H1 (cell line): ENCODE measurements at regions not wholly inside any gene's neighbourhood (a gene's known extent, or its start where the extent isn't known, plus 50 kb on each side); places are given as distances from the start of the nearest gene placed in this dataset.

Source experiments
- GABPA ChIP-seq: IDR thresholded peaks from 2 replicates; pipeline ENCODE4 v1.6.1; 2011; ENCODE audit warnings: mild to moderate bottlenecking, low read length, moderate library complexity, borderline replicate concordance; ENCODE audit not compliant: insufficient read depth
- NRF1 ChIP-seq: IDR thresholded peaks from 2 replicates; pipeline ENCODE4 v1.6.1; 2011; ENCODE audit warnings: mild to moderate bottlenecking, low read depth, low read length, improper control_type of control experiment
- POLR2A ChIP-seq, 2 experiments: IDR thresholded peaks; 1 replicate in 1 of 2; 2 replicates in 1 of 2; pipeline ENCODE4 v1.6.1; 2011; ENCODE audit warnings: low read depth in 2 of 2, low read length in 2 of 2, mild to moderate bottlenecking in 2 of 2; ENCODE audit errors: control extremely low read depth in 1 of 2
- POLR2AphosphoS5 ChIP-seq: IDR thresholded peaks from 2 replicates; pipeline ENCODE4 v1.6.1; 2011; ENCODE audit warnings: low read depth, low read length
- RAD21 ChIP-seq, 2 experiments: IDR thresholded peaks in 1 of 2; conservative IDR thresholded peaks in 1 of 2; 2 replicates each; pipeline ENCODE4 v1.6.1; 2011; ENCODE audit warnings: low read depth in 2 of 2, low read length in 2 of 2, improper control_type of control experiment in 1 of 2, inconsistent platforms in 1 of 2, mild to moderate bottlenecking in 1 of 2, moderate library complexity in 1 of 2
- RXRA ChIP-seq: IDR thresholded peaks from 2 replicates; pipeline ENCODE4 v1.6.1; 2011; ENCODE audit warnings: low read depth, mild to moderate bottlenecking, low read length, moderate library complexity; ENCODE audit not compliant: insufficient read depth
- SIRT6 ChIP-seq: IDR thresholded peaks from one replicate; pipeline ENCODE4 v1.7.1; 2012; ENCODE audit warnings: low read length, inconsistent platforms
- TBP ChIP-seq: IDR thresholded peaks from 2 replicates; pipeline ENCODE4 v1.6.1; 2011; ENCODE audit warnings: low read depth, low read length, improper control_type of control experiment
- TEAD4 ChIP-seq: IDR thresholded peaks from 2 replicates; pipeline ENCODE4 v1.6.1; 2012; ENCODE audit warnings: low read depth, low read length, inconsistent platforms, mixed read lengths
- ZNF274 ChIP-seq: IDR thresholded peaks from 2 replicates; pipeline ENCODE4 v1.7.0; 2012; ENCODE audit warnings: low read length, borderline replicate concordance; ENCODE audit errors: extremely low read depth
- TF ChIP-seq, protein P1 (sequence below), 3 experiments: IDR thresholded peaks; 1 replicate in 2 of 3; 2 replicates in 1 of 3; pipeline versions ENCODE4 v1.5.1 to v1.6.1; 2011; ENCODE audit warnings: low read length in 3 of 3, mild to moderate bottlenecking in 3 of 3, inconsistent platforms in 2 of 3, low read depth in 1 of 3, moderate library complexity in 1 of 3; ENCODE audit not compliant: insufficient read depth in 1 of 3; ENCODE audit errors: control extremely low read depth in 1 of 3

DNA sequence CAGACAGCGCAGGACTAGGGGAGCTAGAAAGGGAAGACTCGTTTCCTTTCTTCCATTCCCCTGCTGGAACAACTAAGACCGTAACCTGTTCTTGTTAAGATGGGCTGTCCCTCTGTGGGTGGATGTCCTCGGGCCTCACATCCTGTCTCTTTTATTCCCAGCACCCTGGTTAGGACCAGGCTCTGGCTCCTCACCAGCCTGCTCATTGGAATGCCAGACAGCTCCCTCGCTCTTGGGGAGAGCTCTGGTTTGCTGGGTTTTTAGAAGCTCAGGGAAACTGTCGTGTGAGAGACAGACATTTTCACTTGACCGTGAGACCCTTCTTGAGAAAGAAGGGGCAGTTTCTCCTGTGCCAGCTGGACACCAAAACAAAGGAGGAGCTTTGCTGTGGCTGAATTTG, 58.1 kb upstream of the HABP2 start:
- TF ChIP-seq TEAD4 (no peak), POLR2A (IDR thresholded peaks at IDR 0.05; ENCODE audit: control extremely low read depth in 1 of 2, low read depth in 2 of 2, low read length in 2 of 2) (no peak), ZNF274 (no peak), GABPA (no peak), RXRA (no peak), POLR2AphosphoS5 (no peak), TBP (no peak), RAD21 (IDR thresholded peaks at IDR 0.05 in 1 of 2, conservative IDR thresholded peaks at IDR 0.05 in 1 of 2; ENCODE audit: low read depth in 2 of 2, low read length in 2 of 2) (no peak), SIRT6 (no peak), NRF1 (no peak)
- TF ChIP-seq, protein P1, sequence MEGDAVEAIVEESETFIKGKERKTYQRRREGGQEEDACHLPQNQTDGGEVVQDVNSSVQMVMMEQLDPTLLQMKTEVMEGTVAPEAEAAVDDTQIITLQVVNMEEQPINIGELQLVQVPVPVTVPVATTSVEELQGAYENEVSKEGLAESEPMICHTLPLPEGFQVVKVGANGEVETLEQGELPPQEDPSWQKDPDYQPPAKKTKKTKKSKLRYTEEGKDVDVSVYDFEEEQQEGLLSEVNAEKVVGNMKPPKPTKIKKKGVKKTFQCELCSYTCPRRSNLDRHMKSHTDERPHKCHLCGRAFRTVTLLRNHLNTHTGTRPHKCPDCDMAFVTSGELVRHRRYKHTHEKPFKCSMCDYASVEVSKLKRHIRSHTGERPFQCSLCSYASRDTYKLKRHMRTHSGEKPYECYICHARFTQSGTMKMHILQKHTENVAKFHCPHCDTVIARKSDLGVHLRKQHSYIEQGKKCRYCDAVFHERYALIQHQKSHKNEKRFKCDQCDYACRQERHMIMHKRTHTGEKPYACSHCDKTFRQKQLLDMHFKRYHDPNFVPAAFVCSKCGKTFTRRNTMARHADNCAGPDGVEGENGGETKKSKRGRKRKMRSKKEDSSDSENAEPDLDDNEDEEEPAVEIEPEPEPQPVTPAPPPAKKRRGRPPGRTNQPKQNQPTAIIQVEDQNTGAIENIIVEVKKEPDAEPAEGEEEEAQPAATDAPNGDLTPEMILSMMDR (IDR thresholded peaks at IDR 0.05; ENCODE audit: control extremely low read depth in 1 of 3, insufficient read depth in 1 of 3, low read depth in 1 of 3, low read length in 3 of 3): no peak
